Cerebellar cortex (tissue), 1 donor: ENCODE measurements at regions not wholly inside any gene's neighbourhood (a gene's known extent, or its start where the extent isn't known, plus 50 kb on each side); places are given as distances from the start of the nearest gene placed in this dataset.

Experiments
- DNase-seq: peaks from one replicate; pipeline ENCODE4 v3.0.0-alpha.2; 2015; ENCODE audit warnings: low spot score

DNA sequence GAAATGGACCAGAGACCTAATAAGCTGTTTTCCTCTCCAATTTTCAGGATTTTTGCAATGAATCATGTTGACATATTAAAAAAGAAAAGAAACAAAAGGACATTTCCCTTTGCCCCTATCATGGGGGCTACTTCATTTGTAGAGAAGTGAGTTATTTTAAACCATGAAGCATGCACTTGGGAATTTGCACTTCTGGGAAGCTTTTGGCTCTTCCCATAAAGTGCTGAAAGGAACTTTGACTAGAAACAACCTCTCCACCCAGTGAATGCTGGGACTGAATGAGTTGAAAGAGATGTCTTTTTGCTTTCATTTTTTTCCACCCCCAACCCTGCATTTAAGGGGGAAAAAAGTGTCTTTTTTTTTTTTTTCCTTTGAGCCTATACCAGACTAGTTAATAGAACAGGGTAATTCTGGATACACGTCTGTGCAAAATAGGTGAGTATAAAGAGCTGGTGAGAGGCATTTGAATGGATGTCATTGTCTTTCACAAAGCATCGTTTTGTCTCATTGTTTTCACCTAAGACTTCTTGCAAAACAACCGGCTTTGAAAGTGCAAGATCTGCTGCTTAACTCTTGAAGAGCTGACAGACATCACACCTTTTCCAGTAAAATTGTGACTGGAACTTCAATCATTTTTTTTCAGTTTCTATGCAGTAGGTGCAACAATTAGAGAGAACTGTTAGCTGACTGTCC lies 138.7 kb upstream of the BACH2 start:
- no peak for DNase-seq

DNA sequence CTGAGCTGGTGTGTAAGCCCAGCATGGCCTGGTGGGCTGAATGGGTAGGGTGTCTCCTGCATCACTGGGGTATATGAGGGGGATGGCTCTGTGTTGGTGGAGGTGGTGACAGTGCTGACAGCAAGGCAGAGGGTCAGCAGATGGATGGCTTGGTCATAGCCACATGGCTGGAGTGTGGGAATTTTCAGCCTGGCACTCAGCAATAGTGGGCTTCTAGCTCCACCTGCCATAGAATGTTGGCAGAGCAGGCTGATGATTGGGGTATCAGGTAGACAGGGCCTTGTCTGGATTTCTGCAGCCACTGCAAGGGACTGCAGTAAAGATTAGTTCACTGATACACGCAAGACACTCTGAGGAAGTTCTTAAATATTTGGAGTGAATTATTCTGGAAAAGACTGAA lies 137.5 kb upstream of the BACH2 start:
- DNase-seq: no peak

- no peak for DNase-seq
Observed at GRCh38 chr6:90432937-90433336, 136.3 kb upstream of the BACH2 start.

DNA sequence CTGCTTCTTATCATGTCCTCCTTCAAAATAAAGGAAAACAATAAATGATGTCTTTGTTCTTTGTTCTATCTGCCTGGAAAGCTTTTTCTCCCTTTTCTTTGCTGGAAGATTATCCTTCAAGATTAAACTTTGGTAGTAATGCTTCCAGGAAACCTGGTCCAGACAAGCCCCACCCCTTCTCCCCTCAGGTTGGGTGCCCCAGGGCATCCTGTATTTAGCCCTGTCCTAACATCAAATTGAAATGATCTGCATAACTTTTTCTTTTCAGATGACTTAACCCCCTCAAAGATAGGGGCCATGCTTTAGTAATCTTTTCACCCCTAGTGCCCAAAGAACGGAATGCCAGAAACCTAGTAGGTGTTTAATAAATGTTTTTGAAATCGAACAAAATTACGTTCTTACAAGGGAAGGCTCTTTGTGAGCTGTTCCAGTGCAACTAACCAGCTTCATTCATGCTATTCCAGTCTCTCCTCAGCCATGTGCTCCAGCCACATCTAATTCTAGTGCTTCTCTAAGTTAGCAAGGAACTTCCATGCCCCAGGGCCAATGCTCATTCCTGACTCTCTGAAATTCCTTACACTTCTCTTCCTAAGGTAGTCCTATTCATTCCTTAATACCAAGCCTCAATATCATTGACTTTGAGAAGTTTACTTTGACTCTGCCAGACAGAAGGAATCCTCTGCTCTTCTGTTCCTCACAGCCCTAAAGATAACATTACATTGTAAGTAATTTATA lies 135.6 kb upstream of the BACH2 start:
- no peak for DNase-seq

DNA sequence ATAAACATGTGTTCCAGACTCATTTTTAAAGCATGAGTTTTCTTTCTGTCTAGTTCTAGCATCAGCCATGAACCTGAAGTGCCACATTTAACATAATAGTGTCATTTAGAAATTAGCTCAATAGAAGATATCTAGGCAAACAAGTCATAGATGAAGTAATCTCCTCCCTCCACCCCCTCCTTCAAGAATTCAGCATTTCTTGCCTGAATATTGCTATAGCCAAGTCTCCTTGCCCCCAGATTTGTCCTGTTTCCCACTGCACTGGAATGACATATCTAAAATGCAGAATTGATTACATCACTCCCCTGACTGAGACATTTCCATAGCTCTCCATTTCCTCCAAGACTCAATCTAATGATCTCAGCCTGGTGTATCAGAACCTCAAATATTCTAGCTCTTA lies 134.9 kb upstream of the BACH2 start:
- no peak for DNase-seq

- DNase-seq: no peak
Observed at GRCh38 chr6:90429713-90430112, 133.1 kb upstream of the BACH2 start.

- no peak for DNase-seq
Observed at GRCh38 chr6:90428514-90428913, 131.9 kb upstream of the BACH2 start.

DNA sequence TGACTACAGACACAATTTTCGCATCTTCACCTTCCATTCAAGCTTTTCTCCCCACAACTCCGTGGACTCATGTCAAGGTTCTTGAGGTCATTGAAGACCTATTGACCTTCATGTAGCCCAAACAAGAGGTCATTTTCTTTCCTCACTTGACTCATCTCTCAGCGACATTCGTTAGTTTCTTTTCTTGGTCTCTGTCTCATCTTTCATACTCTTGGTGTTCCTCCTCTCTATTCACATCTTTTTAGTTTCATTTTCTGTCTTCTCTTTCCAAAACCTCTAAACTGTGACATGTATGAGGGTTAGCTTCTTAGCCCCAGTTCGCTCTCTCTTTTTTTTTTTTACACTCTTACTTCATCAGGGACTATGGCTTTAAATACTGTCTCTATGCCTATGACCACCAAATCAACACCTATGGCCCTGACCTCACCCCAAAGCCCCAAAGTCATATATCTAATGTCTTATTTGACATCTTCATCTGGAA lies 128.6 kb upstream of the BACH2 start:
- DNase-seq: no peak

- no peak for DNase-seq
Observed at GRCh38 chr6:90424580-90424979, 127.9 kb upstream of the BACH2 start.

- peak; percentile 70 for DNase-seq
Observed at GRCh38 chr6:90421666-90422065, 125.0 kb upstream of the BACH2 start.

DNA sequence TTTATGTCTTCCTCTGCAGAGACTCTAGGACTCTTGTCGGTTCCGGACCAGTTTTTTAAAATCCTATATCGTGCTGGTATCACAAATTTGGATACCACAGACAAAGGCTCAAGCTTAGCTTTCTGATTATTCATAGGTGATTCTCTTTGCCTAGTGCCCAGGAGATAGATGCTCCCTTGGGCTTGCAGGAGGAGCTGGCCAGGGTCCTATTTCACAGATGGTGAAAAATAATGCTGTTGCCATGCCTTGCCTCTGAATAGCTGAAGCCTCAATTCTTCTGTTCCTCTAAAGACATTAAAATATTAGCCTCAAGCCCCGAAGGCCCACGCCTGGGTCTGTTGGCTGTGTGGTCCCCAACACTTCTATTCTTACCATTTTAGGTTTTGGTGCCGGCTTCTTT lies 123.9 kb upstream of the BACH2 start:
- DNase-seq: peak; percentile 83

GRCh38 chr6:90417385-90417784 lies 120.7 kb upstream of the BACH2 start:
- DNase-seq: no peak

DNA sequence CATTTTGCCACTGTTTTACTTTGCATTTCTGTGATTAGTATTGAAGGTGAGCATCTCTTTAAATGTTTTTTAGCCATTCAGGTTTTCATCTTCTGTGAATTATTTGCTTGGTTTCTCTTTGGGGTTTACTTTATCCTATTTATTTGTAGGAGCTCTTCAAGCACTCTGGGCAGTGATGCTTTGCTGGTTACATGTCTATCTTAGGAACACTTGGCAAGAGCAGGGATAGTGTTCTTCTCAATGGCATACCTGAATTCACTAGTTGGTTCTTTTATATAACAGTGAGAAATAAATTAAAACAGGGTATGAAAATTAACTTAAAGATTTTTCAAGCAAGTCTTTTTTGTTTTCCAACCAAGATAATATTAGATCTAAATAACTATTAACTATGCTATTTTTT lies 119.7 kb upstream of the BACH2 start:
- no peak for DNase-seq

DNA sequence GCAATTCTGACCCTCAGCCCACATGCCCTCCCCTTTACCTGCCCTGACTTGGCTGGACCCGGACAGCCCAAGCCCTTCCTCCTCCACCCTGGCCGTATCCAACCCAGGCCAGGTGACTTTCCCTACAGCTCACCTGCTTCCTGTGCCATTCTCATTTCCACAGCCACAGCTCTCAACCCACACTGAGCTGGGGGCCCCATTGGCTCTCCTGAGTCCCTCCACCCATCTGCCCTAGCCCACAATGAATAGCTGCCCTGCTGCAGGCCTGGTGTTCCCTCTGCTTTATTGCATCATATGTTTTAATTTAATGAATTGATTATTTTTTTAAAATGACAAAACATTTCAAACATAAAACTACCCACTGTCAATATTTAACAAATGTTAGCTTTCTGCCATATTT lies 118.5 kb upstream of the BACH2 start:
- no peak for DNase-seq

DNA sequence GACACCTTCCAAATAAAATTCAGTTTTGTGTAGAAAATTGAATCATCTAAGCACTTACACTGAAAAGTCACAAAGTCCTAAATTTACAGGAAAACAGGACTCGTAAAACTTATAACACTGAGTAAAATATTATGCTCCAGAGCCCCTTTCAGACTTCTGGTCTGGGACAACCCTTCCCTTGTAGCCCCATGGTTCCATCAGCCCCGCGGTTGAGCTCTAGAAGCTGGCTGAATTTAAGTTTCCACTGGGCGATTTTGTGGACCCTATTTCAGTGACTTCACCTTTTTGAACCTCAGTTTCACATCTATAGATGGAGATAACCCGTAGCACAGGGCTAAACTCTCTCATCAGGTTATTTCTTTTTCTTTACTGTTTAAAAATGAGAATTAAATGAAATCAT lies 117.7 kb upstream of the BACH2 start:
- no peak for DNase-seq

DNA sequence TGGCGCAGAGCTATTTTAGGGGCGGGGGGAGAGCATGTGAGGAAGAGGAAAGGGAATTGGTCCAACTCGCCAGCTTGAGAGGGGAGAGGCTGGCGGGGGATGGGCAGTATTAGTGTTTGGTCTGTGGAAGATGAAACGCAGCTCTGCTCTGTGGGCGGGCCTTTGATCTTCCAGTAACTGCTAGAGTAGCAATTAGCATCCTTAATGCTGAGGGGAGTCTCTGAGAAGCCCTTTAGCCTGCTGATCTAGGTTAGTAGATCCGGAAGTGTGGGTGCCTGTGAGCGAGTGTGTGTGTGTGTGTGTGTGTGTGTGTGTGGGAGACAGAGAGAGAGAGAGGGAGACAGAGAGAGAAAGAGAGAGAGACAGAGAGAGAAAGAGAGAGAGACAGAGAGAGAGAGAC lies 117.2 kb upstream of the BACH2 start:
- peak; percentile 87 for DNase-seq

GRCh38 chr6:90413396-90413795 lies 116.8 kb upstream of the BACH2 start:
- no peak for DNase-seq

DNA sequence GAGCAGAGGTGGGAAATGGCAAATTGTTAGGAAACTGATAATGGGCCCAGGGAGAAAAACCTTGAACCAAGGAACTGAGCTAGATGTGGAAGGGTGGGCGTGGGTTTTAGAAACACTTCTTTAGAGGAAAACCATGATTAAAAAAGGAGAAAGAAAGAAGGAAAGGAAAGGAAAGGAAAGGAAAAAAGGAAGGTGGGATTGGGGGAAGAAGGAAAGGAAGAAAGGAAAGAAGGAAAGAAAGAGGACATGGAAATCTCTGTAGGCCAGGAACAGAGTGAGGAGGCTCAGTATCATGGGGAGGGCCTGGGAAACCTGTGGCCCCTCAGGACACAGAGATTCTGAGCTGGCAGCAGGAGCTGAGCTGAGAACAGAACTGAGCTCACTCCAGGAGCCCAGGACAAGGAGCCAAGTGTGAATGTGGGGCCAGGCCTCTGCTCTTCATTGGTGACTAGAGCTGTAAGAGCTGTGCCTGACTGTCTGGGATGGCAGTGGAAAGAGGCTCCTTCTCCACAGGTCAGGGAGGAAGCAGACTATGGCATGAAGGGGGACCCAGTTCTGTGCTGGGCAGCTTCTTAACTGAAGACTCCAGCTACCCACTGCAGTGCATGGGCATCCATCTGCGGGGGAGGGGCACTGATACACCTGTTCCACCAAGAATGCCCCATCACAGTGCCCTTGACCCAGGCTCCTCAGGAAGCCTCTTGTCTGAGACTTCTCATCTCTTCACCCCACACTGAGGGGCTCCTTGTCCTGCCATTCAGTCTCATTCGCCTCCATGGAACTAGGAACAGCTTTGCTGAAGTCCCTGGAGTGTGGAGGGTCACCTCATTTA lies 116.1 kb upstream of the BACH2 start:
- DNase-seq: peak; percentile 61

DNA sequence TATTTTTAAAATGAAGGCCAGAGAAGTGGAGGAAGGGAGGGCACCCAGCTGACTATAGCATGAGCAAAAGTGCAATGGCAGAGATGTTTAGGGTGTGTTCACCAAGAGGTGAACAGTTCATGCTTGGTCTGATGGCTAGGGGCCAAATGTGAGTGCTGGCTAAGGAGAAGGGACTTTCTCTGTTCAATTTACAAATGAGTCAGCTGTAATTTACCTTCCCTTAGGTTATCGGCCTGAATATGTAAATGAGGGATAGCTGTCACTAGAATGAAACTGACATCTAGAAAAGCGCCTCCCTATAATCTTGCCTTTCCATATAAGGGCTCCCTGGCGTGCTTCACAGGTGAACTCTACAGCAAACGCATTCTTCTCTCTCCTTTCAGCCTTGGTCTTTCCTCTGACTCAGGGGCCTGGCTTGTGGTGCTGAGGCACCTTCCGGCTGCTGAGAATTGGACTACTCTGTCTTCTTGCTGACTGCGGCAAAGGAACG lies 114.7 kb upstream of the BACH2 start:
- DNase-seq: no peak

DNA sequence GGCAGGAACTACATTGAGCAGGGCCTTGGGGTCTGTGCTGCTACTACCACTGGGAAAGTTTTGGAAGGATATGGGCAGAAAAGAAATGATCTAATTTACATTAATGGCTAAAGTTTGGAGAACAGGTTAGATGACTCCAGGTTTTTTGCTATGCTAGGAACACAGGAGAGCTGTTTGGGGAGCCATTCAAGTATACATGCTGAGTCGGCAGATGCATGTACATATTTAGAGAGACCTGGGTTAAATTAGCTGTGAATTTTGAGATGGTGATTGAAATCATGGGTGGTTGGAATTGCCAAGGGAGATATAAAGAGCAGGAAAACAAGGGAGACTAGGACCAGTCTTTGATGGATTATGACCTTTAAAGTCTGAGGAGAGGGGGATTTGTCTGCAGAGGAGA lies 113.1 kb upstream of the BACH2 start:
- peak; percentile 34 for DNase-seq

GRCh38 chr6:90406957-90407356 lies 110.3 kb upstream of the BACH2 start:
- DNase-seq: no peak

DNA sequence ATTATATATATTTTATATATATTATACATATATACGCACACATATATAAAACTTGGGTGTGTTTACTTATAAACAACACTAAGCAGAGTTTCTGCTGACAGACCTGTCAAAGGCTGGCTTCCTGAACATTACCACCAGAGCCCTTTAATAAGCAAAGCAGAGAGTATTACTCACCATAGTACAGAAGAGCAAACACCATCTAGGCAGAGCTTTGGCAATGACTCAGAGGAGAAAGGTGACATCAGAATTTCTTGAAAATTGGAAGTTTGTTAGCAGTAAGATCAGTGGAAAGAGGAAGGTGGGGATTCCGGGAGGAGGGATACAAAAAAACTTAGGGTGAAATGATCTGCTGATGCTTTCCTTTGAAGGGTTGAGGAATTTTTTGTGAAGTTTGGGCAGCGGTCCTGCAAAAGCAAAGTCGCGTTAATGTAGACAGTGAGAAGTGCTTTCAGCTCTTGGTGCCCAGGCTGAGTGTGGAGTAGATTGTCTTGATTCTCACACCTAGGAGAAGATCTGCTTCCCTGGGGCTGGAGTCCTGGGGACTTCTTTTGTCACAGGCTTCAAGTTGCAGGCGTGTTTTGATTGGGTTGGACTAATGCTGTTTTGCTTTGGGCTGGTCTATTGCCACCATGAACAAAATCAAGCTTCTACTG lies 109.6 kb upstream of the BACH2 start:
- DNase-seq: no peak
